Activated naive CD8-positive, alpha-beta T cell treated with anti-CD3 and anti-CD28 coated beads for 36 hours (primary cell): ENCODE measurements at regions not wholly inside any gene's neighbourhood (a gene's known extent, or its start where the extent isn't known, plus 50 kb on each side); places are given as distances from the start of the nearest gene placed in this dataset.
"Not testable (repeated sequence)": the region's sequence is repeated elsewhere in the genome, so short reads cannot be mapped to it uniquely, and the experiment has no call there.

ENCODE experiments used
- DNase-seq: peaks from one replicate; pipeline ENCODE4 v3.0.0; 2021
- H3K27ac Mint-ChIP-seq: one replicate; pipeline ENCODE4 v1.8.0; 2022; ENCODE audit warnings: mild to moderate bottlenecking, moderate library complexity, mixed read lengths
- H3K27me3 Mint-ChIP-seq: one replicate; pipeline ENCODE4 v1.8.0; 2022; ENCODE audit warnings: mild to moderate bottlenecking, mixed read lengths
- H3K36me3 Mint-ChIP-seq: one replicate; pipeline ENCODE4 v1.8.0; 2021; ENCODE audit warnings: mild to moderate bottlenecking, mixed read lengths
- H3K4me1 Mint-ChIP-seq: one replicate; pipeline ENCODE4 v1.8.0; 2021; ENCODE audit warnings: mixed read lengths
- H3K4me3 Mint-ChIP-seq: one replicate; pipeline ENCODE4 v1.8.0; 2022; ENCODE audit warnings: mild to moderate bottlenecking, moderate library complexity, mixed read lengths
- H3K9me3 Mint-ChIP-seq: one replicate; pipeline ENCODE4 v1.8.0; 2022; ENCODE audit warnings: mixed read lengths

DNA sequence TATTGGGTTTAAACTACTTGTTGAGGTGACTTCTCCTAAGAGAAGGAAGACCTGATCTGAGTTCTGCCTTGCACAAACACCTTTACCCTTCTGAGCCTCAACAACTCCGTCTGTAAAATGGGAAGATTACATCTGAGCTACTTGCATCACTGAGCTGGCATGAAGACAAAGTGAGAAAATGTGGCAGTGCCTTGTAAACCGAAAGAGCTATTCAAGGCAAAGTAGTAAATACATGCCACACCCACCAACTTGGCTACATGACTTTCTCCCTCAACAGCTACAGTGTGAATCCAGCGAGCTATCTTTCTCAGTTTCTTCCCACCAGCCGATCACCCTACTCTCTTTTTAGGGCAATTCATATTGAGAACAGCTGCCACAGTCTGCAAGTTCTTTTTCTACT, 148.3 kb downstream of the FOXB1 start:
- no peak overlapping the region for H3K4me3 Mint-ChIP-seq
- H3K36me3 Mint-ChIP-seq: no peaks in the 10 kb centered on the region
- H3K27me3 Mint-ChIP-seq: peaks cover 24% of the 10 kb centered on the region
- no peaks in the 10 kb centered on the region for H3K9me3 Mint-ChIP-seq
- no peaks in the 10 kb centered on the region for H3K4me1 Mint-ChIP-seq
- no peak overlapping the region for H3K27ac Mint-ChIP-seq
- DNase-seq: no peak

DNA sequence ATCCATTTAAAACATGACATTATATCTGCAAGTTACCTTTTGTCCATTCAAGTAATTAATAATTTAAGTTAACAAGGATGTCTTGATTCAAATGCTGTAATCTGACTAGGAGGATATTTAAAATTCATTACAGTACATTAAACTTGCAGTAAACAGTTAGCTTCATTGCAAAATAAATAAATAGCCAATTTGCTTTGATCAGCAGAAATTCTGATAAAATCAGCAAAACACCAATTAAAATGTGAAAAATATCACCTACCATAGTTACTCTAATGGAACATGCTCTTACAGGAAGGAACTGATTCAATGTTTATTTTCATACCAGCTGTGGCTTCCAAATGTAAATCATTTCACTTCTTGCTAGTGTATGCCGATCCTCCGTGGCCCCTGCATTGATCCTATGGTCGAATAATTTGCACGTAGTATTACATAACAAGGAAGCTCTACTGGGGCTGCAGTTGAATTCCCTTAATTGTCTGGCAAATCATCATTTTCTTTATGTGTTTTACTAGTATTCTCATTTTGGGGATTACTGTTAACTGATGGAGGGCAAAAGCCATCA, 150.7 kb downstream of the FOXB1 start:
- H3K4me3 Mint-ChIP-seq: no peak overlapping the region
- H3K9me3 Mint-ChIP-seq: no peaks in the 10 kb centered on the region
- no peak overlapping the region for H3K27ac Mint-ChIP-seq
- no peak for DNase-seq
- H3K36me3 Mint-ChIP-seq: no peaks in the 10 kb centered on the region
- H3K4me1 Mint-ChIP-seq: no peaks in the 10 kb centered on the region
- peaks cover 15% of the 10 kb centered on the region for H3K27me3 Mint-ChIP-seq

DNA sequence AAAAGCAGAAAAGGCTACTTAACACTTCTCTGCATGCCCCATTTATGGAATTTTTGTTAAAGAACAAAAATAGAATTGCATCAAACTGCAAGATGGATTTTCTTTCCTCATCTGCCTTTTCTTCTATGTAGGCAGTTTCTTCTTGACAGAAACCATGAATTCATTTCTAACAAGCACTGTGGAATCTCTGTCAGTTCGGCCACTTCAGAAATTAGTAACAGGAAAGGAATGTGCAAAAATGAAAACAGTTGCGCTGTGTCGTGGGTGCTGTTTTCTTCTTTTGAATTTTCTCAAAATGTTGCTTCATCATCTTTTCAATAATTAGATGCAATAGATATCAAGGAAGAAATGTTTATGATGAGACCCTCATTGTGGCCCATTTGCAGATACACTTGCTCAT, 151.6 kb downstream of the FOXB1 start:
- no peak overlapping the region for H3K27ac Mint-ChIP-seq
- no peaks in the 10 kb centered on the region for H3K9me3 Mint-ChIP-seq
- no peaks in the 10 kb centered on the region for H3K4me1 Mint-ChIP-seq
- no peaks in the 10 kb centered on the region for H3K36me3 Mint-ChIP-seq
- no peak for DNase-seq
- peaks cover 15% of the 10 kb centered on the region for H3K27me3 Mint-ChIP-seq
- no peak overlapping the region for H3K4me3 Mint-ChIP-seq

DNA sequence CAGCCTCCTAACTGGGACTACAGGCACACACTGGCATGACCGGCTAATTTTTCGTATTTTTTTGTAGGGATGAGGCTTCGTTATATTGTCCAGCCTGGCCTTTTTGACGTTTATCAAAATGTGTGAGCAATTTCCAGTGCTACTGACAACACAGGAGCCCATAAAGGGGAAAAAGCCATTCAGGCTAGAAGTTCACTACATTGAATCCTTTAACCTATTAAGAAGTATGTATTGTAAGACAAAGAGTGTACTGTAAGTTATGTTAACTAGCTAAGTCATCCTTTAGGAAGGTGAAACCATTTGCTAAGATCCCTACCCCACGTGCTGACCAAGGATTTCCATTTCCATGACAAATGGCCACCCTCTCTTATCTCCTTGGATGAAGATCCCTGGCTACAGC, 156.8 kb downstream of the FOXB1 start:
- Mint-ChIP-seq H3K27ac (no peak overlapping the region), H3K27me3 (peaks cover 8% of the 10 kb centered on the region), H3K4me3 (no peak overlapping the region), H3K36me3 (no peaks in the 10 kb centered on the region), H3K4me1 (no peaks in the 10 kb centered on the region), H3K9me3 (no peaks in the 10 kb centered on the region)
- DNase-seq: no peak

DNA sequence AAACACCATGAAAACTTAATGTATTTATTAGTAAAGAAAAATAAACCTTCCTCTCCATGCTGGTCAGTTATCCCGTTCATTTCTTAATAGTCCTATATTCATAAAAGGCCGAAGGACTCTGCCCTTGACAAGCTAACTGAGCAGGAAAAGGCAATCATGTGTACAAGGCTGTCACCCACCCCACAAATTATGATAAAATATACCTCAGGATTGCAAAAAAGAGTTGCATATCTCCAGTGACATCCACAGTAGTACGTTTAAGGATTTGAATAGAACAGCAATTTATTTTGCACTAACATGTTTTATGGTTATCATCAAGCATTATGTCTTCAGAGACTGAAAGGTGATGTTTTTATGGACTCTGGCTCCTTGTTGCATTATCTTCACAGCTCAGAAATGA, 157.6 kb downstream of the FOXB1 start:
- Mint-ChIP-seq H3K4me1 (no peaks in the 10 kb centered on the region), H3K36me3 (no peaks in the 10 kb centered on the region), H3K27ac (no peak overlapping the region), H3K9me3 (no peaks in the 10 kb centered on the region), H3K4me3 (no peak overlapping the region), H3K27me3 (peaks cover 8% of the 10 kb centered on the region)
- DNase-seq: no peak

DNA sequence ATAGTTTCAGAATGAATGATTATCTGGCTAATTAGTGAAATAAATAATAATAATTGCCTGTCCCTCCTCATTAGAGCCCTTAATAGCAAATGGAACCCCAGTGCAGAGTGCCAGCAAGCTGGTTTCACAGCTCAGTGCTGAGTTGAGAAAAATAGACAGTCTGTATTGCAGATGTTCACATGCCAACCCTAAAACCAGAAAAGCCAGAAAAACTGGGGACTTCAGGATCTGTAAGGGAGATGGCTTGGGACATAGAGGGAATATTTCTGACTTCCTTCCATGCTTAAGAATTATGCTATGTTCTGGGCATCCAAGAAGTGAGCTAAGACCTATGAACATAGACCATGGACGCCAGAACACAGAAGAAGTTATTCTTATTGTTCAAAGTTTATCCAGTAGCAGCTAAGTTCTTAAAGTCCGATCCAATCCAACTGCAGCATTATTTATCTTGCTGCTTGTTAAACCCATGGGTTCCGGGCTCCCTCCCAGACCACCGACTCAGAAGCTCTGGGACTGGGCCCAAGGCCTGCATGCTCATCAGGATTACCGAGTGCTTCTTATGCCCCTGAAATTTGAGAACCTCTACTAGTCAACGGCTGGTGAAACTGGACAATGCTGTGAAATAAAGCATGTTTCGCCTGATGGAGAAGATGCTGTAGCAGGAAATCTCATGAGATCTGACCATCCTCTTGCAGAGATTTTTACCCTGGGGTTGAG, 158.3 kb downstream of the FOXB1 start:
- Mint-ChIP-seq H3K36me3 (no peaks in the 10 kb centered on the region), H3K27ac (no peak overlapping the region), H3K4me3 (no peak overlapping the region), H3K4me1 (no peaks in the 10 kb centered on the region), H3K9me3 (no peaks in the 10 kb centered on the region), H3K27me3 (peaks cover 4% of the 10 kb centered on the region)
- DNase-seq: no peak

DNA sequence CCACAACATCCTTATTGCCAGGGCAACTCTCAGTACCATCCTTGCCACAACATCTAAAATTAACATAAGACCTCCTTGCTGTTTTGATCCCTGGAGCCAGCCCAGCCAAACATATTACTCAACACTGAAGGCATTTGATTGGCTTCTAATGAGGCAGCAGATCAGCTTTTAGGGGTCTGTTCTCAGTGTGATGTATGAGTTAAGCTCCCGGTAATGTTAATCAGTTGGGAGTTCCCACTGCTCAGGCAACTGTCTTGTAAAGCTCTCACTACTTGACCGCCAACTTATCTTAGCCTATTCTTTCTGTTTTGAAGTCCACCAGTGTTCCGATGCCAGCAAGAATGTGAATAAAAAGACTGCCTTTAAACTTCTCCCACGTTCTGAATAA, 158.9 kb downstream of the FOXB1 start:
- Mint-ChIP-seq H3K27ac (no peak overlapping the region), H3K9me3 (no peaks in the 10 kb centered on the region), H3K27me3 (peaks cover 4% of the 10 kb centered on the region), H3K4me3 (no peak overlapping the region), H3K4me1 (no peaks in the 10 kb centered on the region), H3K36me3 (no peaks in the 10 kb centered on the region)
- no peak for DNase-seq

DNA sequence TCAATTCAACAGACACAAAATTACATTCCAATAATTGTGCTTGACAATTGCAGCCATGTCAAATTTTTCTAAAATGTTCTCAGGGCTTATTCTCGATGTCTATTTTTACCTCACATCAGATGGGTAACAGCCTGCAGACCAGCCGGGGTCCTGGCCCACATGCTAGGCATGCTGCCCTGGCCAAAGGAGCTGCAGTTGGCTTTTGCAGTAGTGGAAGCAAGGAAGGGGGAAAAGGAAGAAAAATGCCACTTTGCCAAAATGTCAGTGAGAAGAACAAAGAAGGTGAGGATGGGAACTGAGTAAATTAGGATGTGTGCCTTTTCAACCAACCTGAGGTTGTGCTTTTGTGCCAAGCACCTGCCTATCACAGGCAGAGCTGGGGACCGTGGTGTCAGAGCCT, 161.0 kb downstream of the FOXB1 start:
- no peaks in the 10 kb centered on the region for H3K4me1 Mint-ChIP-seq
- no peak for DNase-seq
- no peak overlapping the region for H3K27ac Mint-ChIP-seq
- no peaks in the 10 kb centered on the region for H3K36me3 Mint-ChIP-seq
- peaks cover 4% of the 10 kb centered on the region for H3K27me3 Mint-ChIP-seq
- no peaks in the 10 kb centered on the region for H3K9me3 Mint-ChIP-seq
- H3K4me3 Mint-ChIP-seq: no peak overlapping the region

DNA sequence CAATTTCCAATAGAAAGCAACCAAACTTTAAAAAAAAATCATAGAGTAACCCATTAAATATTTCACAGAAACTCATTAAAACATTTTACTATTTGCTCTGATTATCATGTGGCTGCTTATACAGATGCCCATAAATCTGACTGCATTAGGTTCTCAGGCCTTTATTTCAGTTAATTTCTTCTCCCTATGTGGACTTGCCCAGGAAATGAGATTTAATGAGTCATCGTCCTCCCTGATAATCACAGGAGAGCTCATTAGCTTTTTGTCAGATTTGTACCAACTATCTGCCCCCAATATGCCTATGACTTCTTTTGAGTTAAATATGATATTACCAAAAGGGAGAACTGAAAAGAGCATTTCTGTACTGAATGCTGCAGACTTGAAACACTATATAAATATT, 168.0 kb downstream of the FOXB1 start:
- Mint-ChIP-seq H3K4me1 (no peaks in the 10 kb centered on the region), H3K27me3 (peaks cover 9% of the 10 kb centered on the region), H3K4me3 (no peak overlapping the region)

DNA sequence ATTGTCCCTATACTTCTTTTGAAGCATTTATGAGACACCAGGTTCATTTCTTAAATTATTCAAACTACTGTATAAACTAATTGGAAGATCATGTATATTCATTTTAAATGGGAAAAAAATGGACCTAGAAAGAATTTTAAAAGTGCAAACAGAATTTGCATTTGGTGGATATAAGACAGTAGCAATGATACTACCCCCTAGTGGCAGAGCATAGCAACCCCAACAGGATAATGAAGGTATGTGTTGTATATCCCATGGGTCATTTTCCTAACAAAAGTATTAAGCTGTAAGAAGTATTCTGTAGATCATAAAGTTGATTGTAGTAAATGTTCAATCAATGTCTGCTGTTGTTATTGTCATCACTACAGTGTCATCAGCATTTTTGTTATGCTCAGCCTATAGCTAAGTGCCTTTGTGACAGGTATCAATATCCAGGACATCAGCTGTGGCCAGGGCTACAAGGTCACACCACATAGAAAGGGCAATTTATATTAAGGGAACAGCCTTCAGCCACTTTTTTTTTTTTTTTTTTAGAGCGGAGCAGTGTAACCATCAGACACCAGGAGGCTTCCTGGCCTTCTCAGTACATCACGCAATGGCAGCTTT, 175.8 kb downstream of the FOXB1 start:
- H3K4me1 Mint-ChIP-seq: no peaks in the 10 kb centered on the region
- no peaks in the 10 kb centered on the region for H3K36me3 Mint-ChIP-seq
- H3K27me3 Mint-ChIP-seq: peaks cover 11% of the 10 kb centered on the region
- DNase-seq: no peak
- no peak overlapping the region for H3K4me3 Mint-ChIP-seq
- no peaks in the 10 kb centered on the region for H3K9me3 Mint-ChIP-seq
- no peak overlapping the region for H3K27ac Mint-ChIP-seq

More for the DNA sequence above, 168.0 kb downstream of the FOXB1 start:
- Mint-ChIP-seq H3K9me3 (no peaks in the 10 kb centered on the region), H3K36me3 (no peaks in the 10 kb centered on the region), H3K27ac (no peak overlapping the region)
- no peak for DNase-seq

DNA sequence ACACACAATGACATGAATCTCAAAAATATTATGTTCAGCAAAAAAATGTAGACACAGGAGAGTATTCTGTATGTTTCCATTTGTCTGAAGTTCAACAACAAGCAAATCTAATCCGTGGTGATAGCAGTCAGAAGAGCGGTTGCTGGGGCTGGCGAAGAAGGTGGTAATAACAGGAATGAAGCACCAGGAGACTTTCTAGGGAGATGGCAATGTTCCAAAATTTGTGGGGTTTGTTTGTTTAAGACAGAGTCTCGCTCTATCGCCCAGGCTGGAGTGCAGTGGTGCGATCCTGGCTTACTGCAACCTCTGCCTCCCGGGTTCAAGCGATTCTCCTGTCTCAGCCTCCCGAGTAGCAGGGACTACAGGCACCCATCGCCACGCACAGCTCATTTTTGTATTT, 177.8 kb downstream of the FOXB1 start:
- DNase-seq, H3K4me1 Mint-ChIP-seq, H3K27me3 Mint-ChIP-seq, H3K27ac Mint-ChIP-seq, H3K9me3 Mint-ChIP-seq, H3K36me3 Mint-ChIP-seq, H3K4me3 Mint-ChIP-seq: not testable (repeated sequence)

DNA sequence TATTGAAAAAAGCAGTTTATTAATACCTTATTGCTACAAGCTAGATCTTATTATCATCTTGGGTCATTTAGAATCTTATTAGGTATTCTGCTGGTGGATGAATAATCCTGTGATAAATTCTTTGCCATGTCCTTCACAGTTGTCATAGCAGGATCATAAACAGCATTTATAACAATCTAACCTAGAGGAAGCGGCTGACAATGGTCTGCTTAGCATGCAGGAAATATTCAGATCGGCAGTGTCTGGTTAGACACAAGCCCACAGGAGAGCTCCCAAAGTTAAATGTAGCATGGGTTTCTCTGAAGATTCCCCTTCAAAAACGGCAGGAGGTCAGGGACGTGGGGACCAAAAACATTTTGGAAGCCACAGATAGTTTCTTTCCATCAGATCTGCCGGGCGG, 179.3 kb downstream of the FOXB1 start:
- Mint-ChIP-seq H3K4me3 (no peak overlapping the region), H3K36me3 (no peaks in the 10 kb centered on the region), H3K27ac (no peak overlapping the region), H3K4me1 (no peaks in the 10 kb centered on the region), H3K27me3 (peaks cover 8% of the 10 kb centered on the region), H3K9me3 (no peaks in the 10 kb centered on the region)
- DNase-seq: no peak

DNA sequence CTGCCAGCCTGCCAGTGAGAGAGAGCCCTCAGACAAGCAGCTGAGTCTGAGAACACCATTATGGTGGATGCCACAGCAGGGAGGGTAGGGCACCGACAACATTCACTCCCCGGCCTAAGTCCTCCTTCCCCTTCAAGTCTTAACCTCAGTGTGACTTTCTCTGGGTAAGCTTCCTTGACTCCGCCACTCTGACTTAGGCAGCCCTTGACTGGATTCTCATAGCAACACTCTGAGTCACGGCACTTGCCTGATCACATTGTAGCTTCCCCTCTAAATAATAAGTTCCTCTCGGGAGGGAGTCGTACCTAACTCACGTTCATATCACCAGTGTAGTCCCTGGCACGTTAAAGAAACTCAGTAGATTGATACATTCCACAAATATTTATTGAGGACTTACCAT, 180.5 kb downstream of the FOXB1 start:
- no peaks in the 10 kb centered on the region for H3K4me1 Mint-ChIP-seq
- DNase-seq: no peak
- no peaks in the 10 kb centered on the region for H3K36me3 Mint-ChIP-seq
- H3K27ac Mint-ChIP-seq: no peak overlapping the region
- no peaks in the 10 kb centered on the region for H3K9me3 Mint-ChIP-seq
- peaks cover 10% of the 10 kb centered on the region for H3K27me3 Mint-ChIP-seq
- no peak overlapping the region for H3K4me3 Mint-ChIP-seq

DNA sequence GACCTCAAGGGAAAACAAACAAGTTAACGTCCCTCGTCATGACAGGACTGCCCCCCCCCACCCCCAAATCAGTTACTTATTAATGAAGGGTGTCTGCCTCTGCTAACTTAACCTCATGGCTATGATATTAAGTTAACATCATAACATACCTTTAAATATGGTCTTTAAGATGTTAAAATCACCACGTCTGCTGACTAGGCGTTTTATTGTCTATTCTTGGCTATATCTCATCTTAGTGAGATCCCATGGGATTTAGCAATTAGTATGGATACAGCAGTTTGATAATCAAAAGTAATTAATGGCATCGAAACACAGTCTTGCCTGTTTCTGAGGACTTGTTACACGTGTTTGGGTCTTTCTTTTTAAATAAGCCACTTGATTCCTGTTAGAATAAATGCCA, 186.9 kb downstream of the FOXB1 start:
- H3K36me3 Mint-ChIP-seq: no peaks in the 10 kb centered on the region
- DNase-seq: no peak
- no peak overlapping the region for H3K27ac Mint-ChIP-seq
- H3K9me3 Mint-ChIP-seq: no peaks in the 10 kb centered on the region
- H3K4me1 Mint-ChIP-seq: peaks cover 2% of the 10 kb centered on the region
- H3K27me3 Mint-ChIP-seq: peaks cover 40% of the 10 kb centered on the region
- H3K4me3 Mint-ChIP-seq: no peak overlapping the region

DNA sequence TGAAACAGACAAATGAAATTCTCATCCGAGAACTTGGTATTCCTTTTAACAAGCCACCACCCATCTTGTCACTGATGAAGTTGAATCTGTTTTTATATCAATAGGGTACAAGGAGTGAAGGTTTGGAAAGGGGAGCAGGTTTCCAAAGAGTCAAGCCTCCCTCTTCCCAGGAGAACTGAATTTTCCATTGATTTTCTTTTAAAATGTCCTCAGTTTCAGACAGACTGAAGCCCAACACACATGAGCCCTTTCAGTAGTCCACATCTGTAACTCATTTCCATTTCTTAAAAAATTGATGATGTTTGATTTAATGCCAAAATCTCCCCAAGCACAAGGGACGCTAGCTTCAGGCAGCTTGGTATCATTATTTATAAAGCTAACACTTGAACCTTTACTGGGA, 187.7 kb downstream of the FOXB1 start:
- Mint-ChIP-seq H3K9me3 (no peaks in the 10 kb centered on the region), H3K4me1 (peaks cover 2% of the 10 kb centered on the region), H3K27me3 (peaks cover 46% of the 10 kb centered on the region), H3K27ac (no peak overlapping the region), H3K4me3 (no peak overlapping the region), H3K36me3 (no peaks in the 10 kb centered on the region)
- DNase-seq: no peak

DNA sequence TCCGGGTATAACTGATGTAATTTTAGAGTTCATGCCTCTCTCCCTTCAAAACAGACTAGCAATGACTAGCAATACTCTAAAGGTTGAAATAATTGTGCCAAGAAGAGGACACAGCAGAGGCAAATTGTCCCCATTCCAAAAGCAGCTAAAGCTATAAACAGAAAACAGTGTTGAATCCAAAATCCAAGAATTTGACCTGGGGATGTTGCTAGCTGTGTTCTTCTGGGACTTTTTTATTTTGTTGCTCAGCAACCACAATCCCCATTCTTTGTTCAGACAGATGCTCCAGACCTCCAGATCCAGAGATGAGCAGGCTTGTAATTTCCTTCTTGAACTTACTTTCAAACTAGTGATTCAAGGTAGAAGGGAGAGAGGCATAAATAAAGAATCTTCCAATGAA, 191.5 kb downstream of the FOXB1 start:
- no peak overlapping the region for H3K27ac Mint-ChIP-seq

More for the DNA sequence above, 191.5 kb downstream of the FOXB1 start:
- H3K4me1 Mint-ChIP-seq: peaks cover 2% of the 10 kb centered on the region
- H3K9me3 Mint-ChIP-seq: no peaks in the 10 kb centered on the region
- H3K36me3 Mint-ChIP-seq: no peaks in the 10 kb centered on the region
- peaks cover 49% of the 10 kb centered on the region for H3K27me3 Mint-ChIP-seq
- no peak for DNase-seq
- no peak overlapping the region for H3K4me3 Mint-ChIP-seq
